ENCODE measurements at regions not wholly inside any gene's neighbourhood (a gene's known extent, or its start where the extent isn't known, plus 50 kb on each side); places are given as distances from the start of the nearest gene placed in this dataset.
"Not testable (repeated sequence)": the region's sequence is repeated elsewhere in the genome, so short reads cannot be mapped to it uniquely, and the experiment has no call there.

- in situ Hi-C loops (cut with MboI; ENCODE audit: low sequenced_read_pairs); H3K36me3 ChIP-seq (replicated peaks); DNase-seq (ENCODE audit: low spot score in 2 of 2); H3K27me3 ChIP-seq (ENCODE audit: low read depth); H3K4me3 ChIP-seq; H3K9me3 ChIP-seq; H3K4me1 ChIP-seq: not testable (repeated sequence)
Observed at GRCh38 chr5:71343994-71344393, 111.5 kb upstream of the BDP1 start.

- H3K4me1 ChIP-seq; H3K36me3 ChIP-seq (replicated peaks); in situ Hi-C loops (cut with MboI; ENCODE audit: low sequenced_read_pairs); H3K4me3 ChIP-seq; H3K27me3 ChIP-seq (ENCODE audit: low read depth); H3K9me3 ChIP-seq: not testable (repeated sequence)
- DNase-seq (ENCODE audit: low spot score in 2 of 2): peak in 1 of 2 experiments; percentile 8
Observed at GRCh38 chr5:71372601-71373000, 82.8 kb upstream of the BDP1 start.

GRCh38 chr5:71373054-71373734 is 82.3 kb upstream of the BDP1 start:
- H3K4me3 ChIP-seq; DNase-seq (ENCODE audit: low spot score in 2 of 2); in situ Hi-C loops (cut with MboI; ENCODE audit: low sequenced_read_pairs); H3K27me3 ChIP-seq (ENCODE audit: low read depth); H3K36me3 ChIP-seq (replicated peaks); H3K9me3 ChIP-seq; H3K4me1 ChIP-seq: not testable (repeated sequence)

- in situ Hi-C loops (cut with MboI; ENCODE audit: low sequenced_read_pairs); H3K9me3 ChIP-seq; DNase-seq (ENCODE audit: low spot score in 2 of 2); H3K4me1 ChIP-seq; H3K4me3 ChIP-seq; H3K36me3 ChIP-seq (replicated peaks); H3K27me3 ChIP-seq (ENCODE audit: low read depth): not testable (repeated sequence)
Observed at GRCh38 chr5:71384204-71384603, 71.2 kb upstream of the BDP1 start.

- no peak overlapping the region for H3K4me3 ChIP-seq
- no peak for DNase-seq (ENCODE audit: low spot score in 2 of 2)
- H3K27me3 ChIP-seq (ENCODE audit: low read depth): peaks cover 13% of the 10 kb centered on the region
- no peaks in the 10 kb centered on the region for H3K9me3 ChIP-seq
- in situ Hi-C loops (cut with MboI; ENCODE audit: low sequenced_read_pairs): no loop called here
- H3K36me3 ChIP-seq (replicated peaks): no peaks in the 10 kb centered on the region
- no peaks in the 10 kb centered on the region for H3K4me1 ChIP-seq
Observed at GRCh38 chr5:71384706-71385105, 70.7 kb upstream of the BDP1 start.

GRCh38 chr5:71385208-71385607 is 70.2 kb upstream of the BDP1 start:
- H3K36me3 ChIP-seq (replicated peaks); in situ Hi-C loops (cut with MboI; ENCODE audit: low sequenced_read_pairs); H3K4me1 ChIP-seq; H3K4me3 ChIP-seq; H3K9me3 ChIP-seq; DNase-seq (ENCODE audit: low spot score in 2 of 2): not testable (repeated sequence)
- H3K27me3 ChIP-seq (ENCODE audit: low read depth): peaks cover 13% of the 10 kb centered on the region

GRCh38 chr5:71388184-71388583 is 67.3 kb upstream of the BDP1 start:
- in situ Hi-C loops (cut with MboI; ENCODE audit: low sequenced_read_pairs); DNase-seq (ENCODE audit: low spot score in 2 of 2); H3K9me3 ChIP-seq; H3K4me3 ChIP-seq; H3K4me1 ChIP-seq; H3K36me3 ChIP-seq (replicated peaks): not testable (repeated sequence)
- peaks cover 16% of the 10 kb centered on the region for H3K27me3 ChIP-seq (ENCODE audit: low read depth)

GRCh38 chr5:71398400-71398799 is 57.1 kb upstream of the BDP1 start:
- H3K36me3 ChIP-seq (replicated peaks); H3K4me1 ChIP-seq; H3K4me3 ChIP-seq; in situ Hi-C loops (cut with MboI; ENCODE audit: low sequenced_read_pairs); H3K9me3 ChIP-seq: not testable (repeated sequence)
- peaks cover 10% of the 10 kb centered on the region; the same call in 1 of the 2 replicates for H3K27me3 ChIP-seq (ENCODE audit: low read depth)
- peak; percentile 47 to 63 for DNase-seq (ENCODE audit: low spot score in 2 of 2)

- in situ Hi-C loops (cut with MboI; ENCODE audit: low sequenced_read_pairs); H3K36me3 ChIP-seq (replicated peaks): not testable (repeated sequence)
- H3K27me3 ChIP-seq (ENCODE audit: low read depth): peaks cover 15% of the 10 kb centered on the region; the same call in 1 of the 2 replicates
Observed at GRCh38 chr5:71398859-71399258, 56.6 kb upstream of the BDP1 start.

GRCh38 chr5:71399443-71399842 is 56.0 kb upstream of the BDP1 start:
- in situ Hi-C loops (cut with MboI; ENCODE audit: low sequenced_read_pairs); H3K36me3 ChIP-seq (replicated peaks); H3K4me3 ChIP-seq; H3K9me3 ChIP-seq; H3K4me1 ChIP-seq; DNase-seq (ENCODE audit: low spot score in 2 of 2): not testable (repeated sequence)
- peaks cover 16% of the 10 kb centered on the region; the same call in 1 of the 2 replicates for H3K27me3 ChIP-seq (ENCODE audit: low read depth)

More at GRCh38 chr5:71398859-71399258, 56.6 kb upstream of the BDP1 start:
- not testable (repeated sequence) for H3K4me1 ChIP-seq; H3K9me3 ChIP-seq; H3K4me3 ChIP-seq; DNase-seq (ENCODE audit: low spot score in 2 of 2)

- H3K4me1 ChIP-seq; H3K9me3 ChIP-seq; H3K4me3 ChIP-seq; in situ Hi-C loops (cut with MboI; ENCODE audit: low sequenced_read_pairs); H3K36me3 ChIP-seq (replicated peaks); DNase-seq (ENCODE audit: low spot score in 2 of 2): not testable (repeated sequence)
- H3K27me3 ChIP-seq (ENCODE audit: low read depth): peaks cover 19% of the 10 kb centered on the region; the same call in 1 of the 2 replicates
Observed at GRCh38 chr5:71400626-71401025, 54.8 kb upstream of the BDP1 start.

- H3K36me3 ChIP-seq (replicated peaks); DNase-seq (ENCODE audit: low spot score in 2 of 2); in situ Hi-C loops (cut with MboI; ENCODE audit: low sequenced_read_pairs); H3K4me1 ChIP-seq; H3K4me3 ChIP-seq; H3K9me3 ChIP-seq: not testable (repeated sequence)
- peaks cover 19% of the 10 kb centered on the region; the same call in 1 of the 2 replicates for H3K27me3 ChIP-seq (ENCODE audit: low read depth)
Observed at GRCh38 chr5:71401150-71401549, 54.3 kb upstream of the BDP1 start.

GRCh38 chr5:71401564-71401963 is 53.9 kb upstream of the BDP1 start:
- H3K9me3 ChIP-seq; H3K4me3 ChIP-seq; H3K4me1 ChIP-seq; DNase-seq (ENCODE audit: low spot score in 2 of 2); H3K36me3 ChIP-seq (replicated peaks); in situ Hi-C loops (cut with MboI; ENCODE audit: low sequenced_read_pairs): not testable (repeated sequence)
- peaks cover 22% of the 10 kb centered on the region; the same call in 1 of the 2 replicates for H3K27me3 ChIP-seq (ENCODE audit: low read depth)

- H3K27me3 ChIP-seq (ENCODE audit: low read depth): peaks cover 31% of the 10 kb centered on the region
- DNase-seq (ENCODE audit: low spot score in 2 of 2); H3K9me3 ChIP-seq; H3K36me3 ChIP-seq (replicated peaks); H3K4me3 ChIP-seq; in situ Hi-C loops (cut with MboI; ENCODE audit: low sequenced_read_pairs); H3K4me1 ChIP-seq: not testable (repeated sequence)
Observed at GRCh38 chr5:71404441-71404840, 51.0 kb upstream of the BDP1 start.

GRCh38 chr5:71404936-71405335 is 50.5 kb upstream of the BDP1 start:
- H3K4me3 ChIP-seq; in situ Hi-C loops (cut with MboI; ENCODE audit: low sequenced_read_pairs): not testable (repeated sequence)
- DNase-seq (ENCODE audit: low spot score in 2 of 2): peak; percentile 37 to 69

More at GRCh38 chr5:71404936-71405335, 50.5 kb upstream of the BDP1 start:
- not testable (repeated sequence) for H3K4me1 ChIP-seq; H3K9me3 ChIP-seq; H3K36me3 ChIP-seq (replicated peaks)
- H3K27me3 ChIP-seq (ENCODE audit: low read depth): peaks cover 31% of the 10 kb centered on the region

Data from HAP-1 (cell line).